AG04449 (cell line): ENCODE measurements at regions not wholly inside any gene's neighbourhood (a gene's known extent, or its start where the extent isn't known, plus 50 kb on each side); places are given as distances from the start of the nearest gene placed in this dataset.

Source experiments
- CTCF ChIA-PET: fragments of 350-600 bp; formaldehyde crosslinking; extraction: SDS; loops from one replicate; lab custom pipeline; 2021; ENCODE audit warnings: antibody characterized with exemption; lab: Yijun Ruan, JAX
- POLR2A ChIA-PET: fragments of 400-600, 350-600 bp; formaldehyde crosslinking; extraction: SDS; loops from one replicate; lab custom pipeline; 2020; ENCODE audit warnings: antibody characterized with exemption, inconsistent platforms; lab: Yijun Ruan, JAX
- DNase-seq: peaks from one replicate; pipeline ENCODE4 v3.0.0-alpha.2; 2010; ENCODE audit warnings: low read depth, low spot score
- H3K4me3 ChIP-seq: 2 replicates; pipeline ENCODE4 v1.5.1; 2011; ENCODE audit warnings: low read depth, mild to moderate bottlenecking, control low read depth, low read length
- TF ChIP-seq, protein P1 (sequence below): IDR thresholded peaks from one replicate; pipeline ENCODE4 v1.5.1; 2011; ENCODE audit warnings: mild to moderate bottlenecking, moderate library complexity, low read length, control low read depth, inconsistent platforms; ENCODE audit not compliant: insufficient read depth; ENCODE audit errors: missing control alignments

DNA sequence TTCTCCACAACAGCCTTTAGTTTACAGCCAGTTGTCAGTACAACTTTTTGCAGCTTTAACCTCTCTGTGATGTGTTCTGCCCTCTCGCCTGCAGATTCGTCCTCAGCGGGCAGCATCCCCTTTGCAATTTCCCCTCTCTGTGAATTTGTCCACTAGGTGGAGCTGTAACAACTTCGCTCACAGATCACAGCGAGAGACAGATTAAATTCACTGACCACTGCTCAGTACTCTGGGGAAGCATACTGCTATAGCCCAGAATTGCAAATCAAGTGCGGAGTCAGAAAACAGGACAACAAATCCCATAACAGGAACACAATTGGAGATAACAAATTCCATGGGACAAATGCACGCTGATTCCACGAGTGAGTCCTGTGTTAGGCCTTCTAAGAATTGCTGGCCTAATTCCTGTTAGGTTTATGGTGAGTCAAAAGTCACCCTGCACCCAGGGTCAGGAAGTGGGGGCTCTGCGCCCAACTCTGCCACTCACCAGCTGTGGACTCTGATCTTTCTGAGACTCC, 2124.9 kb downstream of the MAT2B start:
- ChIA-PET CTCF (interaction anchor here (1.1 to 1.8 kb wide), 2 partner anchors 9 to 10 kb away, joined by 3 to 4 read pairs; no protein-coding TSS in a partner anchor), POLR2A (no interaction called here)
- DNase-seq = no peak
- H3K4me3 ChIP-seq = no peak overlapping the region
- TF ChIP-seq, protein P1, sequence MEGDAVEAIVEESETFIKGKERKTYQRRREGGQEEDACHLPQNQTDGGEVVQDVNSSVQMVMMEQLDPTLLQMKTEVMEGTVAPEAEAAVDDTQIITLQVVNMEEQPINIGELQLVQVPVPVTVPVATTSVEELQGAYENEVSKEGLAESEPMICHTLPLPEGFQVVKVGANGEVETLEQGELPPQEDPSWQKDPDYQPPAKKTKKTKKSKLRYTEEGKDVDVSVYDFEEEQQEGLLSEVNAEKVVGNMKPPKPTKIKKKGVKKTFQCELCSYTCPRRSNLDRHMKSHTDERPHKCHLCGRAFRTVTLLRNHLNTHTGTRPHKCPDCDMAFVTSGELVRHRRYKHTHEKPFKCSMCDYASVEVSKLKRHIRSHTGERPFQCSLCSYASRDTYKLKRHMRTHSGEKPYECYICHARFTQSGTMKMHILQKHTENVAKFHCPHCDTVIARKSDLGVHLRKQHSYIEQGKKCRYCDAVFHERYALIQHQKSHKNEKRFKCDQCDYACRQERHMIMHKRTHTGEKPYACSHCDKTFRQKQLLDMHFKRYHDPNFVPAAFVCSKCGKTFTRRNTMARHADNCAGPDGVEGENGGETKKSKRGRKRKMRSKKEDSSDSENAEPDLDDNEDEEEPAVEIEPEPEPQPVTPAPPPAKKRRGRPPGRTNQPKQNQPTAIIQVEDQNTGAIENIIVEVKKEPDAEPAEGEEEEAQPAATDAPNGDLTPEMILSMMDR = peak; percentile 19

DNA sequence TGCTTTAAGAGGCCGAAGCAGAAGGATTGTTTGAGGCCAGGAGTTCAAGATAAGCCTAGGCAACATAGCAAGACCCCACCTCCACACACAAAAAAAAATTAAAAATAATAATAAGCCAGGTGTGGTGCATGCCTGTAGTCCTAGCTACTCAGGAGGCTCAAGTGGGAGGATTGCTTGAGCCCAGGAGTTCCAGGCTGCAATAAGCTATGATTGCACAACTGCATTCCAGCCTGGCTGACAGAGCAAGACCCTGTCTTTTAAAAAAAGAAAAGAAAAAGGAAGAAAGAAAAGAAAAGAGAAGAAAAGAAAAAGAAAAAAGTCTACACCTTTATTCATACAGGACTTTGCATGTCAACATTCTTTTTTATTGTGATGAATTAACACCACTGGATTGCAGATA, 2125.8 kb downstream of the MAT2B start:
- ChIA-PET POLR2A (no interaction called here), CTCF (interaction anchor here (1.8 kb wide), 1 partner anchor 8 kb away, joined by 4 read pairs; no protein-coding TSS in a partner anchor)
- H3K4me3 ChIP-seq = no peak overlapping the region
- TF ChIP-seq, protein P1 = no peak
- DNase-seq = no peak

DNA sequence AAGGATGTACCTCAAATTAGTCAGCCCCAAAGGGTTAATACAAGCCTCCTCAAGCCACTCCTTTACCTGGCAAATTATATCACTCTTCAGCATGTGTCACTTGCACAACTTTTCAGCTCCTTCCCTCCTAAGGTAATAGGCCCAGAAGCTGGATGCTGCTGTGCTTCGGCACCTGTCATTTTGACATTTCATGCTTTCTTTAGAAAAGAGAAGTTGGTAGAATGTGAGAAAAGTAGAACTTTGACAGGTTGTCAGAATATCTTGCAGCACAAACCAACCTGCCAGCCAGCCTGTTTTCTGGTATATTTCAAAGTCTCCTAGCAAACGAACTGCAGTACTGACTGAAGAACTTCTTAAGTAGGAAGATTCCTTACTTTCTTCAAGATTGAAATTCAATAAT, 2136.9 kb downstream of the MAT2B start:
- DNase-seq = no peak
- POLR2A ChIA-PET = no interaction called here
- no peak overlapping the region for H3K4me3 ChIP-seq
- TF ChIP-seq, protein P1 = no peak
- CTCF ChIA-PET = no interaction called here

DNA sequence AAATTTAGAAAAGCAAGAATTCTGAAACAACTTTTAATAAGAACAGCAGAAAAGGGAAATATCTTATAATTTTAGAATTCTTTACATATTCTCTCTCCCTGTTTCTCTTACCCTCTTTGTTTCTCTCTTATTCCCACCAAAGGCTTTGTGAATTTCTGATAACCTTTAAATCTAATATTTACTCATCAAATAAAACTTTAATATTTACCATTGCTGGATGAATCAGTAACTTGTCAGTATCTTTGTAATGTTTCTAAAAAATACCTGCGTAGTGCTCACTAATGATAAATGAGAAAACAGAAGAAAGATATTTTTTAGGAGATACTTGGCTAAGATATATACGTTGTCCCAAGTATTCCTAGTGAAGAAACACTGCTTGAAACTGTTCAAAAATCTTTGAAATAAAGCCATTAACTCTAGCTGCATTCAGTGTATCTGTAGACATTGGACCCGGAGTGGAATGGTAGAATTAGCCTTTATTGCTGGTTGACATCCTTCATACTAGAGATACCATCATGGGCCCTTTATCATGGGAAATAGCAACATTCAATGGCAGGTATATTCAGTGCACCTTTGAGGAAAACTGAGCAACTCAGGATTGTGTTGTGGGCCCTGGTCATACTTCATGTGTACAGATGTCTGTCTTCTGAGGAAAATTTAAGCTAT, 2160.4 kb downstream of the MAT2B start:
- CTCF ChIA-PET = no interaction called here
- DNase-seq = no peak

DNA sequence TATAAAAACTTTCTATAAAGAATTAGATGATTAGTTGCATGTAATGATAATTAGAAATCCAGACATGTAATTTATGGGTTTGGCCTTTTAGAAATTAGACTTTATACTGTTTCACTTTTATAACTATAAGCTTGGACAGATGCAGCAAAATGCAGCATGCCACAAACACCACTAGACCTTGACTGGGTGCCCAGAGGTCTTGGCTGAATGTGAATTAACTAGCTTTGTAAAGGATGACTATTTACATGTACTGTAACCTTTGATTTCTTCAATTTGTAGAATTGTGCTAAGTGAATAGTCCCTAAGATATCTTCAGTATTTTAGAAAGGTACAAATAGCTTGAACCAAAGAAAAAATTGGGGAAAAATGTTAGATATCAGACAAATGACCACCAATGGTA, 2168.1 kb downstream of the MAT2B start:
- no peak overlapping the region for H3K4me3 ChIP-seq
- no peak for DNase-seq
- ChIA-PET CTCF (no interaction called here), POLR2A (no interaction called here)
- TF ChIP-seq, protein P1 = no peak

More for the DNA sequence above, 2160.4 kb downstream of the MAT2B start:
- H3K4me3 ChIP-seq = no peak overlapping the region
- POLR2A ChIA-PET = no interaction called here
- TF ChIP-seq, protein P1 = no peak

DNA sequence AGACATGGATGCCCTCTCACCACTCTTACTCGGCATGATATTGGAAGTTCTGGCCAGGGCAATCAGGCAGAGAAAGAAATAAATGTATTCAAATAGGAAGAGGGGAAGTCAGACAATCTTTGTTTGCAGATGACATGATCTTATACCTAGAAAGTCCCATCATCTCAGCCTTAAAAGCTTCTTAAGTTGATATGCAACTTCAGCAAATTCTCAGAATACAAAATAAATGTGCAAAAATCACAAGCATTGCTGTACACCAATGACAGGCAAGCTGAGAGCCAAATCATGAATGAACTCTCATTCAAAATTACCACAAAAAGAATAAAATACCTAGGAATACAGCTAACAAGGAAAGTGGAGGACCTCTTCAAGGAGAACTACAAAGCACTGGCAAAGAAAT, 2190.4 kb downstream of the MAT2B start:
- no peak for DNase-seq
- POLR2A ChIA-PET = no interaction called here
- TF ChIP-seq, protein P1 = no peak
- CTCF ChIA-PET = no interaction called here
- no peak overlapping the region for H3K4me3 ChIP-seq
